OCI-LY1 (cell line): ENCODE measurements at regions not wholly inside any gene's neighbourhood (a gene's known extent, or its start where the extent isn't known, plus 50 kb on each side); places are given as distances from the start of the nearest gene placed in this dataset.

Experiments used
- H2AFZ ChIP-seq: fragments of 200-600 bp; sonication (generic), shearing (Covaris generic); 2 replicates; pipeline ENCODE4 v1.6.0; 2014; ENCODE audit warnings: antibody characterized with exemption, mild to moderate bottlenecking, low read length
- H3F3A ChIP-seq: fragments of 200-600 bp; sonication (generic), shearing (Covaris generic); 2 replicates; pipeline ENCODE4 v1.6.0; 2014; ENCODE audit warnings: mild to moderate bottlenecking, antibody characterized with exemption, low read length, moderate library complexity; ENCODE audit not compliant: insufficient read depth
- H3K27ac ChIP-seq: fragments of 200-600 bp; sonication (generic); 2 replicates; pipeline ENCODE4 v1.5.1; 2014; ENCODE audit warnings: low read length, mixed run types, mild to moderate bottlenecking, low read depth; ENCODE audit not compliant: poor library complexity, severe bottlenecking
- H3K27me3 ChIP-seq: fragments of 200-600 bp; sonication (generic); 2 replicates; pipeline ENCODE4 v1.6.0; 2014; ENCODE audit warnings: antibody characterized with exemption, mild to moderate bottlenecking, low read length, moderate library complexity; ENCODE audit not compliant: insufficient read depth
- H3K36me3 ChIP-seq: fragments of 200-600 bp; sonication (generic); 2 replicates; pipeline ENCODE4 v1.6.1; 2014; ENCODE audit warnings: mild to moderate bottlenecking, antibody characterized with exemption, low read length, moderate library complexity, mixed read lengths; ENCODE audit not compliant: insufficient read depth
- H3K4me1 ChIP-seq: fragments of 200-600 bp; sonication (generic); 2 replicates; pipeline ENCODE4 v1.5.1; 2014; ENCODE audit warnings: mild to moderate bottlenecking, low read length, moderate library complexity; ENCODE audit not compliant: insufficient read depth, severe bottlenecking
- H3K4me2 ChIP-seq: fragments of 200-600 bp; sonication (generic), shearing (Covaris generic); 2 replicates; pipeline ENCODE4 v1.6.1; 2014; ENCODE audit warnings: low read length
- H3K4me3 ChIP-seq: fragments of 200-600 bp; sonication (generic); 2 replicates; pipeline ENCODE4 v1.5.1; 2014; ENCODE audit warnings: low read length, low read depth, mild to moderate bottlenecking, mixed read lengths; ENCODE audit not compliant: poor library complexity, severe bottlenecking
- H3K79me2 ChIP-seq: fragments of 200-600 bp; shearing (Covaris generic); 2 replicates; pipeline ENCODE4 v1.6.1; 2016; ENCODE audit warnings: mixed run types, low read length, mixed read lengths; ENCODE audit not compliant: insufficient read depth
- H3K9ac ChIP-seq: fragments of 200-600 bp; sonication (generic), shearing (Covaris generic); 2 replicates; pipeline ENCODE4 v1.6.1; 2014; ENCODE audit warnings: mild to moderate bottlenecking, low read length, mixed read lengths
- H3K9me2 ChIP-seq: fragments of 200-600 bp; sonication (generic), shearing (Covaris generic); 2 replicates; pipeline ENCODE4 v1.6.1; 2014; ENCODE audit warnings: low read depth, mild to moderate bottlenecking, low read length, mixed read lengths
- H3K9me3 ChIP-seq: fragments of 200-600 bp; shearing (Covaris generic); 2 replicates; pipeline ENCODE4 v1.6.1; 2014; ENCODE audit warnings: low read length, mixed read lengths
- H4K20me1 ChIP-seq: fragments of 200-600 bp; sonication (generic), shearing (Covaris generic); 2 replicates; pipeline ENCODE4 v1.6.0; 2016; ENCODE audit warnings: mild to moderate bottlenecking, low read length; ENCODE audit not compliant: insufficient read depth
- CTCF ChIP-seq: fragments of 200-600 bp; sonication (generic), shearing (Covaris generic); IDR thresholded peaks from 2 replicates; pipeline ENCODE4 v1.5.1; 2017; ENCODE audit warnings: mild to moderate bottlenecking, antibody characterized with exemption, low read length, moderate library complexity, mixed read lengths
- EZH2 ChIP-seq: fragments of 200-600 bp; sonication (generic), shearing (Covaris generic); IDR thresholded peaks from 2 replicates; pipeline ENCODE4 v1.8.0; 2017; ENCODE audit warnings: borderline replicate concordance, mixed run types, mild to moderate bottlenecking, antibody characterized with exemption, low read length, moderate library complexity, mixed read lengths

DNA sequence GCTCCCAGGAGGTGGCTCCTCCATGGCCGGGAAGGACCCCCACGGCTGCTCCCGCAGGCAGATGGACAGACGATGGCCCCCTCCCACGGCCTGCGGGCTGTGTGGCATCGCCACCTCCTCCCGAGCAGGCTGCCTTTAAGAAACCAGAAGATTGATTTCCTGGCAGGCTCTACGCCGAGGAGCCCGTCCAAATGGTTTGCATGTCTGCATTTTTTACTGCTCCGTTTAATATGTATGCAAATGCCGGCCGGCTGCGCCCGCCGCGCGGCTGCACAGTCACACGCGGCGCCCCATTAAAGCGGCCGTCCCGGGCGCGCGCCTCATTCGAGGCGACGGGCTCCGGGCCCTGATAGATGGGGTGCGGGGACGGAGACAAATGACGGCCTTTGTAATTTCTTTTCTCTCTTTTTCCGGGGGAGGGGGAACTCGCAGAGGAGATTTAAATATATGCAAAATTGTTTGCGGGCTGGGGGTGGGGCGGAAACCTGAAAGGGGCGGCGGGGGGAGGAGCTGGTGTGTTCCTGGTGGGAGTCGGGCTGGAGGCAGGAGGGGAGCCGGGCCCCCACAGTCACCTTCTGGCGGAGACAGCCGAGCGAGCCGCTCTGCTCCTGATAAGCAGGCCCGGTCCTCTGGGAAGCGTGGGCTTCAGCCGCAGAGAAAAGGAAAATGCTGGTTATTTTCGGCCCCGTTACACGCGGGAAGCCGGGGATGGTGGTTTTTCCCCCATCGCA is 158.7 kb upstream of the IER5L start:
- H3F3A ChIP-seq, result no peaks in the 10 kb centered on the region
- H4K20me1 ChIP-seq, result no peaks in the 10 kb centered on the region
- no peak overlapping the region for H3K27ac ChIP-seq
- no peak overlapping the region for H2AFZ ChIP-seq
- peaks cover 14% of the 10 kb centered on the region; the same call in 1 of the 2 replicates for H3K27me3 ChIP-seq
- no peak overlapping the region for H3K4me3 ChIP-seq
- no peak for TF ChIP-seq EZH2
- no peak for TF ChIP-seq CTCF
- no peaks in the 10 kb centered on the region for H3K36me3 ChIP-seq
- H3K4me1 ChIP-seq, result no peaks in the 10 kb centered on the region
- no peaks in the 10 kb centered on the region for H3K9me3 ChIP-seq
- no peak overlapping the region for H3K4me2 ChIP-seq
- H3K79me2 ChIP-seq, result no peaks in the 10 kb centered on the region
- no peaks in the 10 kb centered on the region for H3K9me2 ChIP-seq
- H3K9ac ChIP-seq, result no peak overlapping the region

GRCh38 chr9:129336130-129336528 is 158.1 kb upstream of the IER5L start:
- H3K4me1 ChIP-seq, result no peaks in the 10 kb centered on the region
- no peak overlapping the region for H2AFZ ChIP-seq
- H3K4me2 ChIP-seq, result no peak overlapping the region

GRCh38 chr9:129335464-129336129 is 157.5 kb upstream of the IER5L start:
- Histone ChIP-seq H2AFZ (no peak overlapping the region), H3K27ac (no peak overlapping the region), H3K4me1 (no peaks in the 10 kb centered on the region), H3K79me2 (no peaks in the 10 kb centered on the region), H3K27me3 (peaks cover 18% of the 10 kb centered on the region), H3F3A (no peaks in the 10 kb centered on the region), H3K36me3 (peaks cover 4% of the 10 kb centered on the region; the same call in 1 of the 2 replicates), H3K9ac (no peak overlapping the region), H3K9me3 (no peaks in the 10 kb centered on the region), H3K4me2 (no peak overlapping the region), H4K20me1 (no peaks in the 10 kb centered on the region), H3K4me3 (no peak overlapping the region), H3K9me2 (no peaks in the 10 kb centered on the region)
- TF ChIP-seq EZH2 (no peak), CTCF (no peak)

More at GRCh38 chr9:129336130-129336528, 158.1 kb upstream of the IER5L start:
- Histone ChIP-seq H3K4me3 (no peak overlapping the region), H3K9ac (no peak overlapping the region), H4K20me1 (no peaks in the 10 kb centered on the region), H3F3A (no peaks in the 10 kb centered on the region), H3K27me3 (peaks cover 14% of the 10 kb centered on the region; the same call in 1 of the 2 replicates), H3K27ac (no peak overlapping the region), H3K36me3 (no peaks in the 10 kb centered on the region; the same call in 1 of the 2 replicates), H3K9me2 (no peaks in the 10 kb centered on the region), H3K79me2 (no peaks in the 10 kb centered on the region), H3K9me3 (no peaks in the 10 kb centered on the region)
- TF ChIP-seq EZH2 (no peak), CTCF (no peak)
